HG02981 (cell line): ENCODE measurements at regions not wholly inside any gene's neighbourhood (a gene's known extent, or its start where the extent isn't known, plus 50 kb on each side); places are given as distances from the start of the nearest gene placed in this dataset.

Source experiments
- ATAC-seq: cut with Tn5 transposase; IDR thresholded peaks from one replicate; pipeline ENCODE4 v1.9.1; 2021; ENCODE audit warnings: mild to moderate bottlenecking, moderate library complexity; ENCODE audit not compliant: unreplicated experiment

DNA sequence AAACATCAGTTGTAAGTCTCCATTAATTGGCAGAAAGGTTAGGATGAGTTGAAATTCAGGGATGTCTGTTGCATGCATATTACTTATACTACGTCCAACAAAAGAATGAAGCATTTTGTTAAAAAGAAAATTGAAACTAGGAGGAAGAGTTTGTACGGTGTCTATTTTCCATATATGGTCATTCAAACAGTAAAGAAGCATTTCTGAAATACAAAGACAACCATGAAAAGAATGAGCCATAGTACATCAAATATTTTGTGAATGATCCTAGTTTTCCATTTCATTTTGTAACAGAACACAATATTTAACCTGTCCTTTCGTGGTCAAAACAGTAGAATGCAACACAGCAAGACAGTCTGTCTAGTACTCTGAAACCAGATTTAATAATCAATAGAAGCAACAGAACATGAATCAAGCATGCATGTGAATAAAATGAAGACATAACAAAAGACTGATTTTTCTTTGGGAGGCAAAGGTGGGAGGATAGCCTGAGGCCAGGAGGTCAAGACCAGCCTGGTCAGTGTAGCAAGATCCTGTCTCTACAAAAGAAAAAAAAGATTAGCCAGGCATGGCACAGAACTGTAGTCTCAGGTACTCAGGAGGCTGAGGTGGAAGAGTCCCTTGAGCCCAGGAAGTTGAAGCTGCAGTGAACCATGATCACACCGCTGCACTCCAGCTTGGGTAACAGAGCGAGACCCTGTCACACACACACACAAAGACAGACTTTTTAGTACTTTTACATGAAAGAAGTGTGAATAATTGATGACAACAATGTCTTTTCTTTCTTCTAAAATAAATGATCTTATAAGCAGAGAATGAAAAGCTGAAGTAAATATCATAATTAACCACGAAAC lies 156.0 kb downstream of the LRIG3 start:
- no peak for ATAC-seq

DNA sequence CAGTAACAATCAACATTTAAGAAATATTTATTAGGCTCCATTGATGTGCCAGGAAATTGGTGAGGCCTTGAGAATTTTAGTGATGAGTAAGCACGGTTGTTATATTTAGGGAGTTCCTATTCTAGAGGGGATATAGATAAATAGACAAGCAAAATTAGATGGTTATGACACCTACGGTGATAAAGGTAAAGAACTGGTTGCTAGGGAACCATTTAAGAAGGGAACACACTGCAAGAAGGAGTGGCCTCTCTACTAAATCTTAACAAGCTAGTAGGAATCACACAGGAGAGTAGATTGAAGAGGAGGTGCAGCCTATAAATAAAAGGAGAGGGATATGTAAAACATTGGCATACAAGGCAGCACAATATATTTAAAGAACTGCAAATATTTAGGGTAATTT lies 155.2 kb downstream of the LRIG3 start:
- ATAC-seq, result no peak

DNA sequence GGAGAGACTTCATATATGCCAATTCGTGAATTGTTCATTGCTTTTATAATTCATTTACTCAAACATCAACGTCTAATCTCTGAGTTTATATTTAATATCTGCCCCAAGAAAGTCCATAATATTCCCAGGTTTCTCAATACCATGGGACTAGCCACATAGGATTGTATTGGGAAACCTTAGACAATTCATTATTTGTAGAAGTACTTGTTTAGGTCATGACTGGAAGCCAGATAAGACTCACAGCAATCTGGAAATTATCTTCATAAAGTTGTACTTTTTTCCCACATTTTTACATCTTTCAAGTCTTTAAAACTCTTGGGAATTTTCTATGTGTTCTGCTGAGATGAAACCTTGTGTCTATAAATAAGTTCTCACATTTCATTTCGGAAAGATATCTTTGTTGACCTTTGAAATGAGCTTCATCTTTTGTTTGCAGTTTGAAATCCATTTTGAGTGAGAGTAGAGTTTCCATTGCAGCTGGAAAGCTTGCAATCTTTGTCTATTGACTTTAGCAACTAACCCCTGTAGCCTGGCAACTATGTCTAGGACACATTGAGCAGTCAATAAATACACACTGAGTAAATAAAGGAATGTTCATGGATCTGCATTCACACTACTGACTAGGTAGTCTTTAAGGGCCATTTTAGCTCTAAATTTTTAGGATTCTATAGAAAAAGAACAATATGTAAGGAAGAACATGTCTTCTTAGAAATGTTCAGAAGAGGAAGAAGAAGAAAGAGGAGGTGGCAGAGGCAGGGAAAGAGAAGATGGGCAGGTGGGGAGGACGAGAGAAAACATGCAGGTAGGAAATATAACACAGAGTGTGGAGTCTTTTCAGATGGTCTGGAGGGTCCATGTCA lies 154.4 kb downstream of the LRIG3 start:
- ATAC-seq, result no peak

DNA sequence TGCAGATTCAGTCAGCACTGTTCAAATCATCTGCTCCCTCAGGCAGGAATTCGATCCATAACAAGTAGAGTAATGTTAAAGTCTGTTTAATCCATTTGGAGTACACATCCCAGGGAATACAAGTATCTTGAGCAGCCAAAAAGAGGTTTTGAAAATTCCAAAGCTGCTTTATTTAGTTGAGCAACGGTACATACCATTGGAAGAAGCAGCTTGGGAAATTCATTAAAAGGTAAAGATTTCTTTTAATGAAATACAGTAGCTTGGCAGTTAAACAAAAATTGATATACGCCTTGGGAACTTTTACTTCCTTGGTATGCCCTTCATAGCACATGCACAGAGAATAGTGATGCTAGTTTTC lies 153.8 kb downstream of the LRIG3 start:
- ATAC-seq, result no peak

DNA sequence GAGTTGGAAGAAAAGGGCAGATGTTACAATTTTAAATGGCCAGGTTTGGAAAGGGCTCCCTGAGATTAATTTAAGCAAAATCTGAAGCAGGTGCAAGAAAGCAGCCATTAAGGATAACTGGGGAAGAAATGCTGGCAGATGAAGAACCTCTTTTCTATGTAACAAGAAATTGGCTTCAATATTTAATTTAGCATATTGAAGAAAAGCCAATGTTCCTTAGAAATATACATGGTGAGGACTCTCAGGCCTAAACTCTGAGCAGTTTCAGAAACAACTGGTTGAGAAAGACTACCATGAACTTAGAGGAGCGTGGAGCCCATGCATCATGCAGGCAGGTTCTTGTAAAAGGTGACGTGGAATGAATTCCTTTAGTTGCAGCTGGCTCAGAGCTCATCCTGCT lies 152.8 kb downstream of the LRIG3 start:
- no peak for ATAC-seq

DNA sequence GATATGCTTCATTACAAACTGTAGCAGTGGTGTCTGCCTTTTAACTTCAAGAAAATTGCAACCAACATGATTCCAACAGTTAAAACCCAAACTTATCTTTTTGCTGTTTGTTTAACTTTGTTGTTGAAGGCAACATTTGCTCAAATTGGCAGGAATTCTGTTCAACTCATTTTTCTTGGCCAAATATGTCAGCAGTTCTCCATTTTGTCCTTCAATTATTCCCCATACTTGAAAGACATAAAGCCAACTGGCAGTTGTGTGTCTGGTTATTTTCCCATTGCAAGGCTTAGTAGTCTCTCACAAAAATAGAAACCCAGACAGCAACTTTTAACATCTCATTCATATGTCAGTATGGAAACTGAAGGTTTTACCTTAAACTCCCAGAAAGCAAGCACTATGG lies 146.3 kb downstream of the LRIG3 start:
- no peak for ATAC-seq

DNA sequence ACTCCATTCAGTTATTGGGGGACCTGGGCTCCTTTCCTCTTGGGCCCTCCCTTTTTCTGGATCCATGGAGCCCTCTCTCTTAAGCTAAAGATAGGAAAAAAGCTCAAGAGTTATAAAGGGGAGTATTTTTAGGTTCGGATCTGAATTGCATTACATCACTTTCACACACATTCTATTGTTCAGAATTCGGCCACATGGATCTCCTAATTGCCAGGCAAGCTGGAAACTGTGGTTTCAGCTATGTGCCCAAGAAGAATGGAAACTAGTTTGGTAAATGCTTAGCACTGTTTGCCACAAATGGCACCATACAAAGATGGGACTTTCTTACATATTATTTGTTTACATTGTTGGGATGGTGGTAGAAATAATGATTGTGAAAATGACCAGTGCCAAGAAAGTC lies 145.6 kb downstream of the LRIG3 start:
- no peak for ATAC-seq

DNA sequence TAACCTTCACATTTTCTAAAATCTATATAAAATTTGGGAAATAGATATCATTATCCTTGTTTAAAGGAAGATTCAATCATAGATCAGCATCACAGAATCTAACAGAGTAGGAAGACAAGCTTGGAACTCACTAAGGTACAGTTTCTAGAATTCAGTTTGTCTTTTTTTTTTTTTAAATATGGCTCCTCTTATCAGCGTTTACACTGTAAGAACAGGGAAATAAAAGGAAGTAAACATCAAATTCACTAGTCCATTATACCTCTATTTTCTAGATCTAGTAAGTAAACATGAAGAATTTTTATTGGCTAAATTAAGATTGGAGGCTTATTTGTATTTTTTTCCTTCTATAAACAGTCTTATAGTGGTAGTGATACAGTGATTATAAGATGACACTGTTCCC lies 144.9 kb downstream of the LRIG3 start:
- ATAC-seq, result no peak

DNA sequence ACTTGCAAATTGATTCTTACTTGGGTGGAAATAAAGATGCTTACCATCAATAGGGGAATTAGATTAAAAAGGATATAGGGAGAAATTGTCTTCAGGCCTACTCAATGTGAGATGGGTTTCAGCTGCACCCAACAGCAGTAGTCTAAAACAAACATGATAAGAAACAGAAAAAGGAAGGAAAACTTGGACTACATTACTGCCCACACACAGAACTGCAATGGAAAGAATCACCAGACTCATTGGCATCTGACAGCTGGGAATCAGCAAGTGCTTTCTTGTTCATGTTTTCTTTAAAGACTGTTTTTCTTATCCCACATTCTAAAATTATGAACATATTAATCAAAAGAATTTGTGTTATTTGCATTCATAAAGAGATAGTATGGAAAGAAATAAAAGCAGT lies 144.2 kb downstream of the LRIG3 start:
- ATAC-seq, result no peak

DNA sequence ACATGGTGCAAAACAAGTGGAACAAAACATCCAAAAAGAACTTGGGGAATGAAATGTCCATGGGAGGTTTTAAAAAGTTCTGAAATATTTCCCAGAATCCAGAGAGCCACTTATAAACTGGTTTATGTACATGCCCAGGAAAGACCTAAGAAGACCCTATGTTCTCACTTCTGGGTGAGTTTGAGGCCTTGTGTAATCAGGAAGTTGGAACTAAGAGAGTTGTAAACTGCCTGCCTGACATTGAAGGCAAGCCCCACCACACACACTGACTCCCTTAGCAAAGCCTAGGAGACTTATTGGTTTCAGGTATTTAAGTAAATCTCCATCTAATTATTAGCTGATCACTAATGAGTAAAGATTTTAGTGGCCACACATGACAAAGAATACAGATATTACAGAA lies 142.5 kb downstream of the LRIG3 start:
- no peak for ATAC-seq

DNA sequence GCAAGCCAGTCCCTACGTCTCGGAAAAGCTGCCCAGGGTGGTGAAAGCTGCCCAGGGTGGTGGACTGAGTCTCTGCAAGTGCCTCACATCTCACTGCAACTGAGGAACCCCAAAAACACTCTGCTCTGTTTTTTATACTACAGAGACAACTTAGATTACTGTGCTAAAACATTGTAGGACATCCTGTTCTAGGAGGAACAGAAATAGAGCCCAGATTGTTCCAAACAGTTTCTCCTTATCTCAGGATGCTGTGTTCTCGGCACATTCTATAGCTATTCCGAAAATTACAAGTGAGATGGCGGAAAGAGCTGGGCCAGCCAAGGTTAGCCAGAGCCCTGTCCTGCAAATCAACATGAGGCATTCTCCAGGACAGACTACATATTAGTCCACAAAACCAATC lies 138.7 kb downstream of the LRIG3 start:
- ATAC-seq, result no peak

DNA sequence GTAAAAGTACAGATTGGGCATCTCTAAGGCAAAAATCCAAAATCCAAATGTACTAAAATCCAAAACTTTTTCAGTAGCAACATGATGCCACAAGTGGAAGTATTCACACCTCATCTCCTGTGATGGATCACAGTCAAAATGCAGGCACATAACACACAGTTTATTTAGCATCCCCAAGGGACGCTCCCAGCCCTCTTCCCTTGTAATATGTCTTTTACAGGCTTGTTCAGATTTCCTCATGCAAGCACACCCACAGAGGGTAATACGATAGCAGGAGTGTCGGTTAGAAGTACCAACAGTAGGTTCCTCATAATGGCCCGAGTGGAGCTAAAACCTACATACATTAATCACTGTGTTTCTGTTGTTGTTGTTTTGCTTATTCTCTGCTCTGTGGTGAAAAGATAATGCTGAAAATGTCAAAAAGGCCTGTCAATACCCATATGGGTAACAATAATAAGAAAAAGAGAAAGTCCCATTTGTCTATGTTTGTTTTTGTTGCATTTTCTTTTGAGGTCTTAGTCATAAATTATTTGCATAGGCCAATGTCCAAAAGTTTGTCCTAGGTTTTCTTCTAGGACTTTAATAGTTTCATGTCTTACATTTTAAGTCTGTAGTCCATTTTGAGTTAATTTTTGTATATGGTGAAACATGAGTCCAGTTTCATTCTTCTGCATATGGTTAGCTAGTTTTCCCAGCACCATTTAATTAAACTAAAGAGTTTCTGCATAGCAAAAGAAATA lies 133.1 kb downstream of the LRIG3 start:
- no peak for ATAC-seq

DNA sequence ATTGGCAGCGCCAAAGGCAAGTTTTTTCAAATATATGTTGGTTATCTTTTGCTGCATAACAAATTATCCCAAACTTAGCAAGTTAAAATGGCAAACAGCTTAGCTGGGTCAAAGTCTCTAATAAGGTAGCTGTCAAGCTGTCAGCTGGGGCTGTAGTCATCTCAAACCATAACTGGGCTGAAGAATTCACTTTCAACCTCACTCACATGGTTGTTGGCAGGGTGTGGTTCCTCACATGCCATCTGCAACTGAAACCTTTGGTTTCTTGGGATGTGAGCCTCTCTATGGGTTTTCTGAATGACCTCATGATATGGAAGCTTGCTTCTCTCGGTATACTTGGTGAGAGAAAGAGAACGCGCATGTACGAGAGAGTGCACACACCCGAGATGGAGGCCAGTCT lies 125.4 kb downstream of the LRIG3 start:
- ATAC-seq, result no peak

DNA sequence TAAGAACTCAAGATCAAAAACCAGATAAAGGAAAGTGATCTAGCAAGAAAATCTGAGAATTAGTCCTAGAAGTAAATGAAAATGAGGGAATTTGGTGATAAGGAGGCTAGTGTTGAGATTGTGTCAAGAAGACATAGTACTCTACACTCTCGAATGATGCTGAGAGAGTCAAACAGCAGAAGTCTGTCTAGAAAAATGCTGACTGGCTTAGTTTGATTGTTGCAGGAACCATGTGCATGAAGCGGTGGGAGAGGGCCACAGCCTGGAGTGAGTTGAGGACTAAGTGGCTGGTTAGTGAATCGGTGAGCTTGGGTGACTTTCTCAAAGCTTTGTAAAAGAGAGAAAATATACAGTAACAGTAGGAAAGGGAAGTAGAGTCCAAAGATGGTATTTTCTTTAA lies 124.5 kb downstream of the LRIG3 start:
- ATAC-seq, result no peak

DNA sequence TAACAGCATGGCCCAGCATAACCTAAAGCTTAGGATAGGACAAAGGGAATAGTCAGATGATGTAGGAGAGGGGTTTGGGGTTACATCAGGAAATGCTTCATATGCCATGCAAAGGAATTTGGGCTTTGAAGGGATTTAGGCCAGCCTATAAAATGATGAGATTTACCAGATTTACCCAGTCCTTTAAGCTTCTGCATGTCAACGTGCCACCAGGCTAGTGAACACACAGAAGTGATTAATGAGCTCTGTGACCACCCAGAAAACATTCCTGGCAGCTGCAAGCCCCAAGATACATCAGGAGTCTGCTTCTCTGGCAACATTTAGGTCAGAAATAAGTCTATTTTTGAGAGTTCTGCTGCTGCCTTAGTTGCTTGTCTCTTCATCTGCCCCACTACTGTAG lies 118.3 kb downstream of the LRIG3 start:
- ATAC-seq, result no peak

DNA sequence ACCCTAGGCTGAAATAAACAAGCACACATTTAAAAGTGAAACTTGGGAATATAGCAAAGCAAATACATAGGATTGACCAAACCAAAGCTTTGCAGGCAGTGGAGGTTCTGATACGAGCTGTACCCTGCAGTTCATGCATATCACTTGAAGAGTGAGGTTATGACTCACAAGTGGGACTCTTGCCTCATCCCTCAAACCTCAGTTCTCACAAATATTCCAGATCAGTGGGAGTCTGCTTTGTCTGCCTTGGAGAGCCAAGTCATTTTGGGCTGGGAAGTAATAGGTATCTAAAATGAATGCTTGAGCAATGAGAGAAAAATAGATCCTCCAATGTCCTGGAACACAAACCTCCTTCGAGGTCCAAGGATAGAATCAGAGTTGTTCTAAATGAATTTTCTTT lies 116.4 kb downstream of the LRIG3 start:
- no peak for ATAC-seq

DNA sequence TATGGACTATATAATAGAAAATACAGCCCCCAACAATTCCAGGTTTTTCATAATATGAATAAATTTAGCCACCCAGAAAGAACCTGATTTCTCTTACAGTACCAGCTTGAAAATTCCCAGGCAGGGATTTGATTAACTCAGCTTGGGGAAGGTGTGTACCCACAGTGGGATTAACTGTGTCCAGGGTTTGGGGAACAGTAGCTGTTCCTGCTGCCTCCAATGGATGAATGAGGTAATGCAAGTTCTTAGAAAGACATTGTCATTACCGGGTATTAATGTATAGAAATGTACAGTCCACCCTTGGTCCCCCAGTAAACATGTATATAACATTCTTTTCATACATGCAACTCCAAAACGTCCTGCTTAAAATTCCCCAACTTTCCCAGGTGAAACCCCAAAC lies 115.6 kb downstream of the LRIG3 start:
- peak; percentile 70 for ATAC-seq

DNA sequence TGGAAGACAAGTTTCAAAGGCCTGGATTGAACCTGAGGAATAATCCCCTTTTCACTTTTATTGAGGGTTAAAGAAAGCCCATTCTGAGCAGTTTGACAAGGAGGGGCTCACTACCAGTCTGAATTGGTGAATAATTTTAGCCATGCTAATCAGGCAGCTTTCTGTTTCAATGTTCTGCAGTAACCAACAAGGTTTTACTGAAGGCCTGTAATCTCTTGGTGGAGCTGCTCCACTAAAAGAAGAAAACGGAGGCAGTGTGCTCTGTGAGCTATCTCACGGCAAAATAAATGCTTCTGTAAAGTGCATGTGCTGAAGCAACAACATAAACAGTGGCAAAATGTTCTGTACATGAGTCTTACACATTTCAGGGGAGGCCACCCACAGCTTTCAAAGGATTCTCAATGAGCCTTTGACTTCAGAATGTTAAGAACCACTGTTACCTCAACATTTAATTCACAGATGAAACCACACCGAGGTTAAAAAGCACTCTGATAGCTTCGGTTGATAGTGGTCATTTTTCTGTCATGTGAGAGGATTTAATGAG lies 111.2 kb downstream of the LRIG3 start:
- no peak for ATAC-seq

DNA sequence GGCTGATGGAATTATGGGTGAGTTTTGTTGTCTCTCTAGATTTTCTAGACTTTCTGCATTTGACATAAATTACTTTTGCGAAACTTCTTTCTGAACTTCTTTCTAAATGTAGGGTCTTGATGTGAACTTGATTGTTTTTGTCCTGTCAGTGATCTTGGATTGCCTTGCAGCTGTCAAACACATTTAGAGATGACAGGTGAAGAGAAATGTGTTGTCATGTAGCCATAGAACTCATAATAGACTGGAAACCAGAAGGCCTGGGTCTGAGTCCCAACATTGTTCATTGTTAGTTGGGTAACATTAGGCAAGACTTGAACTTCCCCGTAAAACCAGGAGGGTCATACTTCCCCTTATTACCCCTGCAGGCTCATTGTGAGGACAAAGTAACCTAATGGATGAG lies 109.0 kb downstream of the LRIG3 start:
- no peak for ATAC-seq

DNA sequence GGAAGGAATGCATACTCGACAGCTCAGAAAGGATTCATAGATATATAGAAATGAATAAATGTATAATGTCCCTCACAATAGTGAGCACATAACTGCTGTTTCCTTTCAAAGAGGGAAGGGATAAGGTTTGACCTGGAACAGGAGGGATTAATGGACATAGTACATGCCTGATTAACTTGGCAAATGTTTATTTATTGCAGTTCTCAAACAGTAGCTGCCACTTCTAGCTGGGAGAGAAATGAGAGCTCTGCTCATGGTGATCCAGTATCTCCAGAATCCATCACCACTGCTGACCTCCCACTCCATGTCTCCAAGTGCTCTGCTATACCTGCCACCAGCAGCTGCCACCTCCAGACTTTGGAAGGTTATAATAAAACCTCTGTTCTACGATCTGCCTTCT lies 108.1 kb downstream of the LRIG3 start:
- no peak for ATAC-seq

DNA sequence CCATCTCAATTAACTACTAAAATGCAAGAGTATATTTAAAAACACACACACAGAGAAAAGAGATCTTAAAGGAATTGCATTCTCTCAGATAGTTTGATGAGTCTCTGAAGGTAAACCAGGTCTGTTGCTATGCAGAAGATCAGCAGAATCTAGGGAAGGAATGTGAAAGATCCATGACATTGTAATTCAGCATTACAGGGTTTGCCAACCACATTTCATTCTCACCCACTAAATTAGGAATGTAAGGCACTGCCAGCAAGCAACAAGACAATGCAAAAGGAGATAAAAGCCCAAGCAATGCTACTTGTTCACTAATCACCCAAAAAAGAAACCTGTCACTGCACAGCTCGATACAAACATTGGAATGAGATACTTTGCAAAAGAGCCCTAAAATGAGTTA lies 106.3 kb downstream of the LRIG3 start:
- ATAC-seq, result no peak
